ENCODE measurements at regions not wholly inside any gene's neighbourhood (a gene's known extent, or its start where the extent isn't known, plus 50 kb on each side); places are given as distances from the start of the nearest gene placed in this dataset.

DNA sequence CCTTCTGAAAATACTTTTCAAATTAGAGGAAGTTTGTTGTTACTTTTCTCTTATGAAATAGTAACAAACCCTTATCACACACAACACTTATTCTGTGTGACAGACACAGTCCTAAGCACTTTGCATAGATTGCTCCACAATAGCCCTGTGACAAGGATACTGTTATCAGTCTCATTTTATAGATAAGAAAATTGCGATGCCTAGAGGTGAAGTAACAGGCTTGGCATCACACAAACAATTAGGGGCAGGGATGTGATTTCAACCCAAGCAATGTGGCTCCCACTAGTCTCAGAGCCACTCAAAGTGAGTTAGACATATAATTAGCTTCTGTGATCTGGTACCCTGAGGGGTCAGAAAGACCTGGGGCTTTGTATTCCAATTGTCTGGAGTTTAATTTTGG lies 339.9 kb downstream of the FBXO8 start:
- H3K9me3 ChIP-seq (ENCODE audit: control insufficient read depth, low read length), result no peaks in the 10 kb centered on the region

DNA sequence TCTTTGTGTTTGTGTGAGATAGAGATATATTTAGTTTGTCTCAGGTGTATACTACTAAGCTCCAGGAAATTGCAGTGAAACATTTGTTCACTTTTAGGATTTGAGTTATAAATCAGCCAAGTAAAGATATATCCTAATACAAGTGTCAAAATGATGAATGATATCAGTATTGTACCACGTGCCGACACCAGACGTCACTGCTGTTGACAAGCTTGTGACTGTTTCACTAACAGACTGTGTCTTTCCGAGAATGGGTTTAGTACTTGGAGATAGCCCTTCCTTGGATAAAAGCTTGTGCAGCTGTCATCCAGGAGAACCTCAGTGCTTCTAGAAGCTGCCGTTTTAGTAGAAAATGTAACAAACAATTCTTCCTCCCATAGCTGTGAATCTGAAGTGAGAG lies 343.3 kb downstream of the FBXO8 start:
- H3K9ac ChIP-seq (ENCODE audit: low read length), result no peak overlapping the region
- 80% methylated on average over 4 of the region's 5 CpGs for WGBS
- H3K4me1 ChIP-seq (ENCODE audit: control insufficient read depth, insufficient read depth, low read depth, low read length), result no peaks in the 10 kb centered on the region
- no peak overlapping the region for H2AFZ ChIP-seq (ENCODE audit: low read depth, low read length)
- no peak overlapping the region for H3K4me3 ChIP-seq (ENCODE audit: insufficient read depth in 1 of 2, low read depth in 1 of 2, low read length in 2 of 2)
- H3K14ac ChIP-seq (ENCODE audit: low read length in 2 of 2), result no peak overlapping the region
- no peak overlapping the region for H3K23ac ChIP-seq (ENCODE audit: low read length in 2 of 2)
- no peak overlapping the region for H3K4ac ChIP-seq (ENCODE audit: low read depth in 1 of 2, low read length in 2 of 2)
- no peaks in the 10 kb centered on the region for H3K9me3 ChIP-seq (ENCODE audit: control insufficient read depth, low read length)
- no peak overlapping the region for H2AK5ac ChIP-seq (ENCODE audit: low read length, severe bottlenecking)
- H3K27ac ChIP-seq (ENCODE audit: low read length, poor library complexity, severe bottlenecking), result no peak overlapping the region
- DNase-seq, result no peak
- H2BK15ac ChIP-seq (ENCODE audit: low read depth, poor library complexity, severe bottlenecking), result no peak overlapping the region
- no peaks in the 10 kb centered on the region for H3K36me3 ChIP-seq (ENCODE audit: control insufficient read depth in 1 of 2, insufficient read depth in 2 of 2, low read depth in 1 of 2, low read length in 2 of 2)
- no peak overlapping the region for H3K18ac ChIP-seq (ENCODE audit: low read depth in 1 of 2, low read length in 2 of 2)
- no peak overlapping the region for H4K91ac ChIP-seq (ENCODE audit: low read length)
- H3K27me3 ChIP-seq (ENCODE audit: control insufficient read depth in 1 of 2, insufficient read depth in 1 of 2, low read length in 2 of 2), result no peaks in the 10 kb centered on the region
- H2BK5ac ChIP-seq (ENCODE audit: low read depth, low read length, poor library complexity, severe bottlenecking), result no peak overlapping the region
- no peak overlapping the region for H3K4me2 ChIP-seq (ENCODE audit: low read length, poor library complexity, severe bottlenecking)
- H3K79me1 ChIP-seq (replicated peaks; ENCODE audit: low read length, poor library complexity, severe bottlenecking), result no peaks in the 10 kb centered on the region
- H2BK120ac ChIP-seq (ENCODE audit: low read depth, low read length), result no peak overlapping the region
- H4K8ac ChIP-seq (ENCODE audit: low read length), result no peak overlapping the region
- no peak overlapping the region for H2BK12ac ChIP-seq (ENCODE audit: low read length in 2 of 2)

More for the DNA sequence above, 339.9 kb downstream of the FBXO8 start:
- WGBS, result 47% methylated on average over 1 of the region's 1 CpG
- no peak overlapping the region for H3K4me2 ChIP-seq (ENCODE audit: low read length, poor library complexity, severe bottlenecking)
- H3K9ac ChIP-seq (ENCODE audit: low read length), result no peak overlapping the region
- H3K4ac ChIP-seq (ENCODE audit: low read depth in 1 of 2, low read length in 2 of 2), result no peak overlapping the region
- H3K14ac ChIP-seq (ENCODE audit: low read length in 2 of 2), result no peak overlapping the region
- no peaks in the 10 kb centered on the region for H3K79me1 ChIP-seq (replicated peaks; ENCODE audit: low read length, poor library complexity, severe bottlenecking)
- H3K4me1 ChIP-seq (ENCODE audit: control insufficient read depth, insufficient read depth, low read depth, low read length), result no peaks in the 10 kb centered on the region
- no peaks in the 10 kb centered on the region for H3K27me3 ChIP-seq (ENCODE audit: control insufficient read depth in 1 of 2, insufficient read depth in 1 of 2, low read length in 2 of 2)
- H2BK12ac ChIP-seq (ENCODE audit: low read length in 2 of 2), result no peak overlapping the region
- no peak overlapping the region for H2BK120ac ChIP-seq (ENCODE audit: low read depth, low read length)
- no peaks in the 10 kb centered on the region for H3K36me3 ChIP-seq (ENCODE audit: control insufficient read depth in 1 of 2, insufficient read depth in 2 of 2, low read depth in 1 of 2, low read length in 2 of 2)
- H3K27ac ChIP-seq (ENCODE audit: low read length, poor library complexity, severe bottlenecking), result no peak overlapping the region
- H3K23ac ChIP-seq (ENCODE audit: low read length in 2 of 2), result no peak overlapping the region
- no peak overlapping the region for H2BK15ac ChIP-seq (ENCODE audit: low read depth, poor library complexity, severe bottlenecking)
- no peak overlapping the region for H4K8ac ChIP-seq (ENCODE audit: low read length)
- no peak overlapping the region for H3K4me3 ChIP-seq (ENCODE audit: insufficient read depth in 1 of 2, low read depth in 1 of 2, low read length in 2 of 2)
- no peak overlapping the region for H2BK5ac ChIP-seq (ENCODE audit: low read depth, low read length, poor library complexity, severe bottlenecking)
- H3K18ac ChIP-seq (ENCODE audit: low read depth in 1 of 2, low read length in 2 of 2), result no peak overlapping the region
- no peak overlapping the region for H2AFZ ChIP-seq (ENCODE audit: low read depth, low read length)
- no peak for DNase-seq
- no peak overlapping the region for H4K91ac ChIP-seq (ENCODE audit: low read length)
- no peak overlapping the region for H2AK5ac ChIP-seq (ENCODE audit: low read length, severe bottlenecking)

DNA sequence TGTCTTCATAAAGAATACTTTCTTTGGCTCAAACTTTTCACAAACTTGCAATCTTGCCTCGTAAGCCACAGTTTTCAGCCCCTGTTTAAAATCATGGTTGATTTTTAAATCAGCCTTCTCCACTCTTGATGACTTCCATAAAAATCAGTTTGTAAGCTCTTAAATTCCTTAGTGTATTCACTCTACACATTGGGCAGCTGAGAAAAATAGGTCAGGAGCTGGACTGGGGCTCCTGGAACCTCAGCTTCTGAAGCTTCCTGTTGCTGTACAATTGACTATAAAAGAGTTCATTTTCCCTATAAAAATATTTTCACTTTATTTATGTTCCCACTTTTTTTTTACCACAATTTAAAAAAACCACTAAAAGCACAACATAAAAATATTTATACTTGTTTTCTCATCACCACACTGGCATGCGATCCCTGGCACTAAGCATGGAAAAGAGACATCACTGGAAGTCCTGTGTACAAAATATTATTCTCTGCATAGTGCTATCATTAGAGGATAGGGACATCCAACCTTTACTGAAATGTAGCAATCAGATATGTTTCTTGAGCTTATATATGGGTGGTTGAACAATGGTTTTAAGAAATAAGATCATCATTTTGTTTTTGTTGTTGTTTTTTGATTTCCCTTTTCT lies 345.7 kb downstream of the FBXO8 start:
- H4K91ac ChIP-seq (ENCODE audit: low read length), result no peak overlapping the region
- DNase-seq, result peak; percentile 46
- 98% methylated on average over 2 of the region's 2 CpGs for WGBS
- H3K36me3 ChIP-seq (ENCODE audit: control insufficient read depth in 1 of 2, insufficient read depth in 2 of 2, low read depth in 1 of 2, low read length in 2 of 2), result no peaks in the 10 kb centered on the region
- H3K27me3 ChIP-seq (ENCODE audit: control insufficient read depth in 1 of 2, insufficient read depth in 1 of 2, low read length in 2 of 2), result no peaks in the 10 kb centered on the region
- no peak overlapping the region for H2AK5ac ChIP-seq (ENCODE audit: low read length, severe bottlenecking)
- no peaks in the 10 kb centered on the region for H3K79me1 ChIP-seq (replicated peaks; ENCODE audit: low read length, poor library complexity, severe bottlenecking)
- no peak overlapping the region for H2AFZ ChIP-seq (ENCODE audit: low read depth, low read length)
- no peak overlapping the region for H3K14ac ChIP-seq (ENCODE audit: low read length in 2 of 2)
- no peak overlapping the region for H2BK120ac ChIP-seq (ENCODE audit: low read depth, low read length)
- no peaks in the 10 kb centered on the region for H3K4me1 ChIP-seq (ENCODE audit: control insufficient read depth, insufficient read depth, low read depth, low read length)
- H3K9ac ChIP-seq (ENCODE audit: low read length), result no peak overlapping the region
- H3K4ac ChIP-seq (ENCODE audit: low read depth in 1 of 2, low read length in 2 of 2), result no peak overlapping the region
- no peak overlapping the region for H3K23ac ChIP-seq (ENCODE audit: low read length in 2 of 2)
- no peak overlapping the region for H2BK5ac ChIP-seq (ENCODE audit: low read depth, low read length, poor library complexity, severe bottlenecking)
- no peak overlapping the region for H2BK12ac ChIP-seq (ENCODE audit: low read length in 2 of 2)
- H3K27ac ChIP-seq (ENCODE audit: low read length, poor library complexity, severe bottlenecking), result no peak overlapping the region
- no peak overlapping the region for H3K18ac ChIP-seq (ENCODE audit: low read depth in 1 of 2, low read length in 2 of 2)
- no peaks in the 10 kb centered on the region for H3K9me3 ChIP-seq (ENCODE audit: control insufficient read depth, low read length)
- no peak overlapping the region for H4K8ac ChIP-seq (ENCODE audit: low read length)
- no peak overlapping the region for H3K4me3 ChIP-seq (ENCODE audit: insufficient read depth in 1 of 2, low read depth in 1 of 2, low read length in 2 of 2)
- no peak overlapping the region for H3K4me2 ChIP-seq (ENCODE audit: low read length, poor library complexity, severe bottlenecking)
- no peak overlapping the region for H2BK15ac ChIP-seq (ENCODE audit: low read depth, poor library complexity, severe bottlenecking)

DNA sequence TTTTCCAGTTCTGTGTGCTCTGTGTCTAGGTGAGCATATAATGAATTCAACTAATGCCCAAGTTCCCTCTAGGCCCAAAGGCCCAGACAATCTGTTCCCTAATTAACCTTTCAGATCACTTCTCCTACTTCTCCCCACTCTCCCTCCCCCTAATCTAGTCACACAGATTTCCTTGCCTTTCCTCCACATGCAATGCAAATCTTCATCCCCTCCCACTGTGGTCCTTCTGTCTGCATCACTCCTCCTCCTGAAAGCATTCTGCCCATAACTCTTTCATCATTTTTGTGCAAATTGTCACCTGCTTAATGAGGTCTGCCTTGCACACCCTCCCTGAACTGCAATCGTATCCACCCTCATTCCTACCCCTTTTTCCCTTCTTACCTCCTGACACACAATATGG lies 346.6 kb downstream of the FBXO8 start:
- H2BK120ac ChIP-seq (ENCODE audit: low read depth, low read length), result no peak overlapping the region
- WGBS, result no CpG with 5 or more reads among the region's 1 CpG
- no peak overlapping the region for H2BK15ac ChIP-seq (ENCODE audit: low read depth, poor library complexity, severe bottlenecking)
- H4K8ac ChIP-seq (ENCODE audit: low read length), result no peak overlapping the region
- no peaks in the 10 kb centered on the region for H3K79me1 ChIP-seq (replicated peaks; ENCODE audit: low read length, poor library complexity, severe bottlenecking)
- H3K14ac ChIP-seq (ENCODE audit: low read length in 2 of 2), result no peak overlapping the region
- H4K91ac ChIP-seq (ENCODE audit: low read length), result no peak overlapping the region
- no peak overlapping the region for H2BK5ac ChIP-seq (ENCODE audit: low read depth, low read length, poor library complexity, severe bottlenecking)
- no peak overlapping the region for H3K18ac ChIP-seq (ENCODE audit: low read depth in 1 of 2, low read length in 2 of 2)
- H2AK5ac ChIP-seq (ENCODE audit: low read length, severe bottlenecking), result no peak overlapping the region
- no peaks in the 10 kb centered on the region for H3K27me3 ChIP-seq (ENCODE audit: control insufficient read depth in 1 of 2, insufficient read depth in 1 of 2, low read length in 2 of 2)
- no peak overlapping the region for H3K4me3 ChIP-seq (ENCODE audit: insufficient read depth in 1 of 2, low read depth in 1 of 2, low read length in 2 of 2)
- H3K36me3 ChIP-seq (ENCODE audit: control insufficient read depth in 1 of 2, insufficient read depth in 2 of 2, low read depth in 1 of 2, low read length in 2 of 2), result no peaks in the 10 kb centered on the region
- no peak for DNase-seq
- no peak overlapping the region for H3K4ac ChIP-seq (ENCODE audit: low read depth in 1 of 2, low read length in 2 of 2)
- H3K27ac ChIP-seq (ENCODE audit: low read length, poor library complexity, severe bottlenecking), result no peak overlapping the region
- no peak overlapping the region for H2BK12ac ChIP-seq (ENCODE audit: low read length in 2 of 2)
- no peak overlapping the region for H3K23ac ChIP-seq (ENCODE audit: low read length in 2 of 2)
- no peaks in the 10 kb centered on the region for H3K4me1 ChIP-seq (ENCODE audit: control insufficient read depth, insufficient read depth, low read depth, low read length)
- no peak overlapping the region for H3K9ac ChIP-seq (ENCODE audit: low read length)
- H3K9me3 ChIP-seq (ENCODE audit: control insufficient read depth, low read length), result no peaks in the 10 kb centered on the region
- no peak overlapping the region for H2AFZ ChIP-seq (ENCODE audit: low read depth, low read length)
- H3K4me2 ChIP-seq (ENCODE audit: low read length, poor library complexity, severe bottlenecking), result no peak overlapping the region

Measured in mesenchymal stem cell (in vitro differentiated cells and primary cell).